ENCODE measurements at regions not wholly inside any gene's neighbourhood (a gene's known extent, or its start where the extent isn't known, plus 50 kb on each side); places are given as distances from the start of the nearest gene placed in this dataset.

DNA sequence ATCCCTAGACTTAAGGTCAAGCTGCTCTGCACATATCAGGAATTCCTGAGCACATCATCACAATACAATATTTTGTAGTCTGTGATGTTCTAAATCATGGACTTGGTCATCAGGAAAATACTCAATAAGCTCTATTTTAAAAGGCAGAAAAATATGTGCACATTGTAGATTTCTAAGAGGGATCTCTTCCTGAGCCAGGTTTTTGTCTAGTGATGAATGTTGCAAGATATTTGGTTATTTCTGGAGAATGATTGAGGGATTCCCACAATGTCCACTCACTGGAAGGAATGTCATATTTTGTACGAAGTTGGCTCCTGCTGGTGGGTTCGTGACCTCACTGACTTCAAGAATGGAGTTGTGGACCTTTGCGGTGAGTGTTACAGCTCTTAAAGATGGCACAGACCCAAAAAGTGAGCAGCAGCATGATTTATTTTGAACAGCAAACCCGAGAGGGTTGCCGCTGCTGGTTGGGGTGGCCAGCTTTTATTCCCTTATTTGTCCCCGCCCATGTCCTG is 300.9 kb upstream of the DCN start:
- no peak for DNase-seq (ENCODE audit: extremely low read depth, insufficient read length)
- Histone ChIP-seq H3K27me3 (replicated peaks; ENCODE audit: control insufficient read depth, insufficient read depth, low read length) (no peaks in the 10 kb centered on the region), H3K36me3 (ENCODE audit: control insufficient read depth, insufficient read depth, low read length) (no peaks in the 10 kb centered on the region), H3K4me3 (replicated peaks; ENCODE audit: low read depth, low read length) (no peak overlapping the region)
- TF ChIP-seq, protein P1, sequence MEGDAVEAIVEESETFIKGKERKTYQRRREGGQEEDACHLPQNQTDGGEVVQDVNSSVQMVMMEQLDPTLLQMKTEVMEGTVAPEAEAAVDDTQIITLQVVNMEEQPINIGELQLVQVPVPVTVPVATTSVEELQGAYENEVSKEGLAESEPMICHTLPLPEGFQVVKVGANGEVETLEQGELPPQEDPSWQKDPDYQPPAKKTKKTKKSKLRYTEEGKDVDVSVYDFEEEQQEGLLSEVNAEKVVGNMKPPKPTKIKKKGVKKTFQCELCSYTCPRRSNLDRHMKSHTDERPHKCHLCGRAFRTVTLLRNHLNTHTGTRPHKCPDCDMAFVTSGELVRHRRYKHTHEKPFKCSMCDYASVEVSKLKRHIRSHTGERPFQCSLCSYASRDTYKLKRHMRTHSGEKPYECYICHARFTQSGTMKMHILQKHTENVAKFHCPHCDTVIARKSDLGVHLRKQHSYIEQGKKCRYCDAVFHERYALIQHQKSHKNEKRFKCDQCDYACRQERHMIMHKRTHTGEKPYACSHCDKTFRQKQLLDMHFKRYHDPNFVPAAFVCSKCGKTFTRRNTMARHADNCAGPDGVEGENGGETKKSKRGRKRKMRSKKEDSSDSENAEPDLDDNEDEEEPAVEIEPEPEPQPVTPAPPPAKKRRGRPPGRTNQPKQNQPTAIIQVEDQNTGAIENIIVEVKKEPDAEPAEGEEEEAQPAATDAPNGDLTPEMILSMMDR (IDR thresholded peaks at IDR 0.05; ENCODE audit: insufficient read depth, low read length, poor library complexity, severe bottlenecking), result no peak

DNA sequence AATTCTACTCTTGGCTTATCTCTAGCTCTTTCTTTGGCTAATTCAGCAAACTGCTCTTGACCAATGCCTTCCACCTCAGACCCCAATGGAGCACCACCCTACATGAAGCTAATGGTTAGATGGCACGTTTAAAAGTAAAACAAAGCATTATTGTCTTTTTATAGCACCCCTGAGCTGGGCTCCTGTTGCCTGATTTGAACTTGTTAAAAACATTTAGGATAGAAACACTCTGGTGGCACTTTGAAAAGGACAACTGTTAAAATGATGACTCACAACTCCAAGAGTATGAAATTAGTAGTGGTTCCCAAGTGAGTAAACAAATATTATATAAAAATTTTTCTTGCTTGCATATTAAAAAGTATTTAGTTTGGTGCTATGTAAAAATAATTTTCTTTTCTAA is 299.6 kb upstream of the DCN start:
- TF ChIP-seq, protein P1 (IDR thresholded peaks at IDR 0.05; ENCODE audit: insufficient read depth, low read length, poor library complexity, severe bottlenecking), result no peak
- H3K36me3 ChIP-seq (ENCODE audit: control insufficient read depth, insufficient read depth, low read length), result no peaks in the 10 kb centered on the region
- no peaks in the 10 kb centered on the region for H3K27me3 ChIP-seq (replicated peaks; ENCODE audit: control insufficient read depth, insufficient read depth, low read length)
- no peak overlapping the region for H3K4me3 ChIP-seq (replicated peaks; ENCODE audit: low read depth, low read length)
- DNase-seq (ENCODE audit: extremely low read depth, insufficient read length), result no peak

DNA sequence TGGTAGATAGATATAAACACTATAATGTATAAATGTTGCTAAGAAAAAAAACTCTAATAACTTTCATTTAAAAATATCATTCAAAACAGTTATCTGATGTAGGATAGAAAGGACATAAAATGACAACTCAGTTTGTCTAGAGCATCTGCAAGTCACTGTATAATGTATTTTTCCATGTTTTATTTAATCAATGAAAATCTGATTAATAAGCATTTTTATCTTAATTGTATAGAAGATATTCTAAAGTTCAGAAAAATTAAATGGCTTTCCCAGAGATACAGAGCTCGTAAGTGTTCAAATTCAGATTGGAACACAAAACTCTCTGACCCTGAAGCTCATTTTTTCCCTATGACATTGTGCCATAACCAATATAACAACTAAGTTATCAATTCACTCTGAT is 295.9 kb upstream of the DCN start:
- H3K36me3 ChIP-seq (ENCODE audit: control insufficient read depth, insufficient read depth, low read length), result no peaks in the 10 kb centered on the region
- no peak for DNase-seq (ENCODE audit: extremely low read depth, insufficient read length)
- no peak overlapping the region for H3K4me3 ChIP-seq (replicated peaks; ENCODE audit: low read depth, low read length)
- H3K27me3 ChIP-seq (replicated peaks; ENCODE audit: control insufficient read depth, insufficient read depth, low read length), result no peaks in the 10 kb centered on the region
- TF ChIP-seq, protein P1 (IDR thresholded peaks at IDR 0.05; ENCODE audit: insufficient read depth, low read length, poor library complexity, severe bottlenecking), result no peak

DNA sequence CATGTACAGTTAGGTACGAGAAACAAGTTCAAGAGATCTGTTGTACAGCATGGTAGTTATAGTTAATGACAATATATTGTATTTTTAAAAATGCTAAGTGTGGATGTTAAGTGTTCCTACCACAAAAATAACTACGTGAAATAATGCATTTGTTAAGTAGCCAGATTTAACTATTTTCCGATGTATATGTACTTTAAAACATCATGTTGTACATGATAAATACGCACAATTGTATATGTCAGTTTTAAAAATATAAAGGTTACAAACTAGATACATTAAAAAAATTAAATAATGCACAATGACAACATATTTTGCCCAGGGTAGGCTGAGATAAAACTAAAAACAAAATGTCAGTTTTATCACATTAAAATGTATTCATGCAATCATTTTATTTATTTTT is 285.1 kb upstream of the DCN start:
- no peaks in the 10 kb centered on the region; the same call in 1 of the 2 replicates for H3K27me3 ChIP-seq (replicated peaks; ENCODE audit: control insufficient read depth, insufficient read depth, low read length)
- no peak overlapping the region for H3K4me3 ChIP-seq (replicated peaks; ENCODE audit: low read depth, low read length)
- no peak for DNase-seq (ENCODE audit: extremely low read depth, insufficient read length)
- TF ChIP-seq, protein P1 (IDR thresholded peaks at IDR 0.05; ENCODE audit: insufficient read depth, low read length, poor library complexity, severe bottlenecking), result no peak
- H3K36me3 ChIP-seq (ENCODE audit: control insufficient read depth, insufficient read depth, low read length), result no peaks in the 10 kb centered on the region

DNA sequence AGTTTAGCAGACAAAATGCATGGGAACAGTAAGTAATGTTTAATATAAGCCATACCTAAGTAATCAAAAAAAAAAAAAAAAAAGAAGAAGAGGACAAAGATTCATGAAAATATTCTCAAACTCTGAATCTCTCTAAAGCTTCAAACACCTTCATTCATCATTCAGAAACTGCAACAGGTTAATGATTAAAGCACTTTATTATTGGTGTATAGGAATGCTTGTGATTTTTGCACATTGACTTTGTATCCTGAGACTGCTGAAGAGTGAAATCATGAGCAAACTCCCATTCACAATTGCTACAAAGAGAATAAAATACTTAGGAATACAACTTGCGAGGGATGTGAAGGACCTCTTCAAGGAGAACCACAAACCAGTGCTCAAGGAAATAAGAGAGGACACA is 278.4 kb upstream of the DCN start:
- no peaks in the 10 kb centered on the region; the same call in 1 of the 2 replicates for H3K27me3 ChIP-seq (replicated peaks; ENCODE audit: control insufficient read depth, insufficient read depth, low read length)
- TF ChIP-seq, protein P1 (IDR thresholded peaks at IDR 0.05; ENCODE audit: insufficient read depth, low read length, poor library complexity, severe bottlenecking), result no peak
- no peak for DNase-seq (ENCODE audit: extremely low read depth, insufficient read length)
- no peaks in the 10 kb centered on the region for H3K36me3 ChIP-seq (ENCODE audit: control insufficient read depth, insufficient read depth, low read length)
- H3K4me3 ChIP-seq (replicated peaks; ENCODE audit: low read depth, low read length), result no peak overlapping the region

DNA sequence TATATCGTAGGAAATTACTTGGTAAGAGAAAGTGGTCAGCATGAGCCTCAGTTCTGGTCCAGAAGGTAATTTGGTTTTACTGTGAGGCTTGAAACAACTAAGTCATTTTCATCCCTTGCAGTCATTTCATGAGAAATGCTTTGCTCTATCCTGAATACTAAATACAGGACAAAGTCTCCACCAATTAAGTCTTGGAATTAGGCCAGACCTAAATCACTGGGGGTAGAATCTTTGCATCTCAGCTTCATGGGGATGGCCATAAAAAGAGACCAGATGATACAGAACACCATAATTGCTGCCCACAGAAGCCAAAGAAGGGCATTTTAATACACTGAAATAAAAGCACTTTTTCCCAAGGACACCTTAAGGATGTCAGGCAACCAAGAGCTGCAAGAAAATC is 277.9 kb upstream of the DCN start:
- Histone ChIP-seq H3K36me3 (ENCODE audit: control insufficient read depth, insufficient read depth, low read length) (no peaks in the 10 kb centered on the region), H3K27me3 (replicated peaks; ENCODE audit: control insufficient read depth, insufficient read depth, low read length) (no peaks in the 10 kb centered on the region; the same call in 1 of the 2 replicates), H3K4me3 (replicated peaks; ENCODE audit: low read depth, low read length) (no peak overlapping the region)
- no peak for DNase-seq (ENCODE audit: extremely low read depth, insufficient read length)
- TF ChIP-seq, protein P1 (IDR thresholded peaks at IDR 0.05; ENCODE audit: insufficient read depth, low read length, poor library complexity, severe bottlenecking), result no peak

Data from GM06990 (cell line).